ENCODE measurements at regions not wholly inside any gene's neighbourhood (a gene's known extent, or its start where the extent isn't known, plus 50 kb on each side); places are given as distances from the start of the nearest gene placed in this dataset.
"Not testable (repeated sequence)": the region's sequence is repeated elsewhere in the genome, so short reads cannot be mapped to it uniquely, and the experiment has no call there.

GRCh38 chr4:26044524-26044923 lies 130.5 kb downstream of the SMIM20 start:
- DNase-seq (ENCODE audit: low read depth in 2 of 3, low spot score in 1 of 3): no peak

- DNase-seq (ENCODE audit: low read depth in 2 of 3, low spot score in 1 of 3): no peak
Measured at GRCh38 chr4:26044983-26045382, 131.0 kb downstream of the SMIM20 start.

DNA sequence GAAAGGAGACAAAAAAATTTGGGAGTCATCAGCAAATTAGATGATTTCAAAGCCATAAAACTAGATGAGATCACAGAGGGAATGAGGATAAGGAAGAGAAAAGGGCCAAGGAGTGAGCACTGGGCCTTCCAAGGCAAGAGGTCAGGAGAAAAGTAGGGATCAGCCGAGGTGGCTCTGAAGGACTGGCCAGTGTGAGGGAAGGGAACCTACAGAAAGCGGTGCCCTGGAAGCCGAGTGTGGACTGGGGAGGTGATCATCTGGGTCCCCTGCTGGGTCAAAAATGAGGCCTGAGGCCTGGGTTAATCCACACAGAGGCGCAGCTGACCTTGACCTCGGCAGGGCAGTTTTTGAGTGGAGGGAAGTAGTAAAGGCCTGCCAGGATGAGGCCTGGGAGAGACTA lies 133.8 kb downstream of the SMIM20 start:
- DNase-seq (ENCODE audit: low read depth in 2 of 3, low spot score in 1 of 3): no peak

DNA sequence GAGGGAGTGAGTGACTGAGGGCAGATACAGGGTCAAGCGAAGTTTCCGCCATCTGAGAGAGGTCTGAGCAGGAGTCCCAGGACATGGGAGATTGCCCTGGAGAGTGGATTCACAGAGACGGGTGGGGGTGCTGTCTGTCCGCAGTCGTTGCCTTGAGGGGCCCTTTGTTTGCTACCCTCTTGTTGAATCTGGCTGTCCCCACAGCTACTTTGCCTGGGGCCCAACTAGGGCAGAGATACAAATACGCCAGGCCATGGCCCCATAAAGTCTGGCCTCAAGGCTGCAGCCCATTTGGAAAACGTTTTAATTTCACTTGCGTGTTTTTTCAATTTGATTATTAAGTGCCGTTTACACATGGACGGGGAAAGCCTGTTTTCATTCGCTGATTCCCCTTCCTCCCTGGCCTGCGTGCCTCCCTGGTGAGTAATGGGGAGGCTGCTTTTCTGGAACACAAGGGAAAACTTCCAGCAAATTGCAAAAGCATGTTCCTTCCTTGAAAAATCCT lies 134.4 kb downstream of the SMIM20 start:
- no peak for DNase-seq (ENCODE audit: low read depth in 2 of 3, low spot score in 1 of 3)

DNA sequence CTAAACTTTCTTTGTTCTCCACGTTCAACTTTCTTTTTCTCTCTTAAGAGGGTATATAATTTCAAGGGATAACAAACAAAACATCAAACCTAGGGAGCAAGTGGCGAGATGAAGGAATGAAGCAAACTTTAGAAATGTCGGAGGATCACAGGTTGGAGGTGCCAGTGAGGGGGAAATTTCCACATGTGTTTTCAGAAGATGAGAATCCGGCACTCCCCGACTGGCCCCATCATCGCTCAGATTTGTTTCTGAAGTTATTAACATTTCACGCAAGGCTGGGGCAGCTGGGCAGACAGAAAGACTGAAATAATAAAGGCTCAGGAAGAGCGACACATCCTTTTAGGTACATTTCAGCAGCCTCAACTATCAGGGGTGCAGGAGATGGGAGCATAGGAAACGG lies 134.9 kb downstream of the SMIM20 start:
- no peak for DNase-seq (ENCODE audit: low read depth in 2 of 3, low spot score in 1 of 3)

DNA sequence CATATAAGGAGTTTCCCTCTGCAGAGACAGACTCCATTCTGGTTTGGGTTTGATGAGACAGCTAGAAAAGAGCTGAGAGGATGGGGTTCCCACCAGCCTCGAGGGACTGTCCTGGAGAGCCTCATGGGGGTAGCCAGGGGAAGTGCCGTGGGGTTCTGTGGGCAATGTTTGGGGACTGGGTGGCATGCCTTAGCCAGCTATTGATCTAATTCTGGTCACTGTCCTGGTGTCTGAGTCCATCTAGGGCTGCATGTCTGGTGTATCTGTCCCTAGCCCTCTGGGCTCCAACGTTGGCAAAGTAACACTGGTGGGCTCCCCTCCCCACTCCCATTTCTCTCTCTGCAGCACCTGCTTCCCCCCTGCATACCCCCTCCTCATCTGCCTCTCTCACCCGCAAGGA lies 135.4 kb downstream of the SMIM20 start:
- DNase-seq (ENCODE audit: low read depth in 2 of 3, low spot score in 1 of 3): no peak

DNA sequence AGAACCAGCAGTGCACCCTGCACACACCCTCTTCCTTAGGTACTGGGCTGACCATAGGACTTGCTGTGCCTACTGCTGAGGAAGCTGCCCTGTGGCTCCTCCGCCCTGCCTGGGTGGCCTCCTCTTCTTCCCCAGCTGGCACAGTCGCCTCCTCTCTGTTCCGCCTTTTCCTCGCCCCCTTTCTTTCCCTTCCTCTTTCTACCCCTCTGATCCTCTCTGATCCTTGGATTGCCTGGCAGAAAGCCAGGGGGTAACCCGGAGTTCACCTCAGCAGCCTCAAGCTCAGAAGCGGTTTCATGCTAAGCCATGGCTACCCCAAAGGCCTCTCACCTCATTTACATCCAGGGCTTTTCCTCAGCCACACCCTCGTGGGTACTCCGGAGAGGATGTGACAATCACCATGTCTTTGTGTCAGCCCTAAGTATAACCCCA lies 136.2 kb downstream of the SMIM20 start:
- DNase-seq (ENCODE audit: low read depth in 2 of 3, low spot score in 1 of 3): no peak

- no peak for DNase-seq (ENCODE audit: low read depth in 2 of 3, low spot score in 1 of 3)
Measured at GRCh38 chr4:26050671-26051070, 136.7 kb downstream of the SMIM20 start.

GRCh38 chr4:26051240-26051639 lies 137.2 kb downstream of the SMIM20 start:
- DNase-seq (ENCODE audit: low read depth in 2 of 3, low spot score in 1 of 3): no peak

- DNase-seq (ENCODE audit: low read depth in 2 of 3, low spot score in 1 of 3): no peak
Measured at GRCh38 chr4:26052663-26053541, 138.9 kb downstream of the SMIM20 start.

DNA sequence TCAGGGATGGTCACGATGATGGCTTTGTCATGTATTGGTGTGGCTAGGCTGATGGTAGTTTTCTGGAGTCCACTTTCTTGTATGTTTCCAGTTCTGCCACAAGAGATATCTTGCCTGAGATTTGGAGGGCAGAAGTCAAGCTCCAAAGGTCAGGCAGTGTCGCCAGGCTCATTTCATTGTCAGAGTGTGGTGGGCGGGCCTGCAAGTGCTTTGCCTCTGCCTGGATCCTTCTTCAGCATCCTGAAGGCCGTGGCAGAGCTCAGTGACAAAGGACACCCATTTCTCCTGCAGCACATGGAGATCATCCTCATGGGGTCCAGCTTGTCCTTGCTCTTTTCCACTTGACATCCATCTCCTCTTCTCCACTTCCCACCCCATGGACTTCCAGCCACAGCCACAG lies 139.7 kb downstream of the SMIM20 start:
- no peak for DNase-seq (ENCODE audit: low read depth in 2 of 3, low spot score in 1 of 3)

DNA sequence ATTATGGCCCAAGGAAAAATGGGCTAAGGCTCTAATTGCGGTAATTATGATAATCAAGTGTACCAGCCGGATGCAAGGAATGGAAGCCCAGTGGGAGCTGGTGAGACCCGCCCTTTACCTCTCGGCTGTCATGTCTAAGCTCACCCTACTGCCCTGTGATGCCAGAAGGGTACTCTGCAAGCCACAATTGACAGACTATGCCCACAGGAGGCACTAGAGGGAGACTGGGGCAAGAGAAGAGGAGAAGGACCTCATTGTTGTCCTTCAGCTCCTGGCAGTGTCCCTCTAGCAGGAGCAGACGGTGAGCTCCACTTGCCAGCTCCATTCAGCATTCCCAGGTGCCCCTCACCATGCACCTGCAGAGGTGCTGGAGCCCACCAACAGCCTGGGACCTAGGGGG lies 141.8 kb downstream of the SMIM20 start:
- DNase-seq (ENCODE audit: low read depth in 2 of 3, low spot score in 1 of 3): no peak

- no peak for DNase-seq (ENCODE audit: low read depth in 2 of 3, low spot score in 1 of 3)
Measured at GRCh38 chr4:26056406-26056805, 142.4 kb downstream of the SMIM20 start.

DNA sequence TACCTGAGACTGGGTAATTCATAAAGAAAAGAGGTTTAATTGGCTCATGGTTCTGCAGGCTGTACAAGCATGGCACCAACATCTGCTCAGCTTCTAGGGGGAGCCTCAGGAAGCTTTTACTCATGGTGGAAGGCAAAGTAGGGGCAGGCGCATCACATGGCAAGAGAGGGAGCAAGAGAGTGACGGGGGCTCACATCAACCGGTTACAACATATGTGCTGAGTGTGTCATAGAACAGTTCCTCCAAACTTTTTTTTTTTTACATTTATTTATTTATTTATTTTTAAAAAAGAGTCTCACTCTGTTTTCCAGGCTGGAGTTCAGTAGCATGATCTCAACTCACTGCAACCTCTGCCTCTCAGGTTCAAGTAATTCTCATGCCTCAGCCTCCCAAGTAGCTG lies 143.8 kb downstream of the SMIM20 start:
- DNase-seq (ENCODE audit: low read depth in 2 of 3, low spot score in 1 of 3): not testable (repeated sequence)

DNA sequence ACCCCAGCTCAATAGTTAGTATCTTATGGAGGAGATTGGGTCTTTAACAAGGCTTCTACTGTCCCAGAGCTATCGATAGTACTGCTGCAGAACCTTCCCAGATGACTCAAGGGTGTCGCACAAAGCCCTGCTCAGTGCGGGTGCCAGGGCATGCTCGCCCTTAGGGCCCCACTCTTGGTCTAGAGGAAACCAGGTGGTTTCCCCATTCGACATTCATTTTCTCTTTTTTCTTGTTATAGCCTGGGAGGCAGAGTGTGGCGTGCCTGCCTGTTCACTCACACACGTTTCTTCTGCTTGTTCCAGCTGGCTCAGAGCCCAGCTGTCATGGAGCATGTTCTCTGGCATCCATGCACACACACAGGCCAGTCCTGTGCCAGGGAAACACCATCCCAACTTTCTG lies 144.5 kb downstream of the SMIM20 start:
- peak in 2 of 3 donors; percentile 48 to 63 for DNase-seq (ENCODE audit: low read depth in 2 of 3, low spot score in 1 of 3)

GRCh38 chr4:26059391-26060154 lies 145.6 kb downstream of the SMIM20 start:
- no peak for DNase-seq (ENCODE audit: low read depth in 2 of 3, low spot score in 1 of 3)

GRCh38 chr4:26060286-26060685 lies 146.3 kb downstream of the SMIM20 start:
- DNase-seq (ENCODE audit: low read depth in 2 of 3, low spot score in 1 of 3): no peak

DNA sequence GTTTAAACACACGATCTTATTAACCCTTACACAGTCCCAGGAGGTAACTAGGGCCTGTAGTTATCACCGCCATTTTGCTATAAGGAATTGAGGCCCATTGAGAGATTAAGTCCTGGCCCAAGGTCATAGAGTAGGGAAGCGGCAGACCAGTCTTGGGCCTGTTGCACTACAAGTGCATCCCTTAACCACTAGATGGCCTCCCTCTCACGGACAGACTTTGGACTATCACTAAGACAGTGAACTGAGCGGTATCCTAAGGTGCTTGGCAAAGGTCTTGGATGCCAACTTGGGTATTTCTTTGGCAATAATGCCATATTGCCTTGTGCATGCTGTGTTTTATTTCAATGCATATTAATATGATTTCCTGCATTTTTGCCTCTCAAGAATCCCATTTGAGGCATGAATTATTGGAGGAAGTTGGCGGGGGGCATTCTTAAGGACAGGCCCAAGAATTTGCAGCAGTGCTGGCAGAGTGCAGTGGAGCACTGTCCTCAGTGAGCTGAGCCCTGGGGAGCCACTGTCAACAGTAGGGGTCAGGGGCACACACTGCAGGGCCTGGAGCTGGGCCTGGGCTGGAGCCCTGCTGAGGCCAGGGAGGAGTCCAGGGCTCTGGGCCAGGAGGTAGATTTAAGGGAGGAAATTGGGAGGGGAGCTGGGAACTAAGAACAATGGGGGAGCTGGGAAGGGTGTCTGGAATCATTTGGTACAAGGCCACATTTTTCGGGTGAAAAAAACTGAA lies 147.4 kb downstream of the SMIM20 start:
- no peak for DNase-seq (ENCODE audit: low read depth in 2 of 3, low spot score in 1 of 3)

GRCh38 chr4:26062215-26062614 lies 148.2 kb downstream of the SMIM20 start:
- DNase-seq (ENCODE audit: low read depth in 2 of 3, low spot score in 1 of 3): no peak

DNA sequence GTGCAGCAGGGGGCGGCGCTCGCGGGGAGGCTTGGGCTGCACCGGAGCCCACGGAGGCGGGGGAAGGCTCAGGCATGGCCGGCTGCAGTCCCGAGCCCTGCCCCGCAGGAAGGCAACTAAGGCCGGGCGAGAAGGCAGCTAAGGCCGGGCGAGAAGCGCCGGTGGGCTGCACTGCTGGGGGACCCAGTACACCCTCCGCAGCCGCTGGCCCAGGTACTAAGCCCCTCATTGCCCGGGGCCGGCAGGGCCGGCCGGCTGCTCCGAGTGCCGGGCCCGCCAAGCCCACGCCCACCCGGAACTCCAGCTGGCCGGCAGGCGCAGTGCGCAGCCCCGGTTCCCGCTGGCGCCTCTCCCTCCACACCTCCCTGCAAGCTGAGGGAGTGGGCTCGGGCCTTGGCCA lies 150.0 kb downstream of the SMIM20 start:
- not testable (repeated sequence) for DNase-seq (ENCODE audit: low read depth in 2 of 3, low spot score in 1 of 3)

DNA sequence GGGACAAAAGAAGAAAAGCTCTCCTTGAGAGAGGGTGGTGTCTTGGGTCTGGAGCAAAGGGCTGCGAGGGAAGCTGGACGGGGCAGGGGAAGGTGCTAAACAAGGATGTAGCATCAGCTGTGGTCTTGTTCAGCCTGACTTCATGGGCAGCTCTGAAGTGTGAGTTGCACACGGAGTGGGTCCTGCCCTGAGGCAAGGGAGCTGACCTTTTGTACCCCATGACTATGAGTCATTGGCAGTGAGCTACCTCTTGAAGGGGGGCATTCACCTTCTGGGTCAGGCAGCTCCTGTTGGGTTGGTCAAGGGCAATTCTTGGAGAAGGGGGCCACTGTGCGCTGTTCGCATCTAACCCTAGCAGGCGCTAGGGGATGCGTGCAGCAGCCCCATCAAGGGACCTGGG lies 151.8 kb downstream of the SMIM20 start:
- no peak for DNase-seq (ENCODE audit: low read depth in 2 of 3, low spot score in 1 of 3)
